Kidney (tissue), 13 donors: ENCODE measurements at regions not wholly inside any gene's neighbourhood (a gene's known extent, or its start where the extent isn't known, plus 50 kb on each side); places are given as distances from the start of the nearest gene placed in this dataset.

Source experiments
- DNase-seq, 5 donors: peaks; one replicate each; pipeline ENCODE4 v3.0.0-alpha.2; 2013 to 2020
- FAIRE-seq: peaks from 2 replicates; lab custom pipeline; 2012; peaks lifted over from hg19 to GRCh38; lab: Jason Lieb, UNC
- H3K27ac ChIP-seq, 2 donors: one replicate each; pipeline ENCODE4 v1.7.0; 2013; ENCODE audit warnings: low read depth in 2 of 2, low read length in 2 of 2, inconsistent platforms in 1 of 2
- H3K27me3 ChIP-seq: one replicate; pipeline ENCODE4 v1.7.1; 2013; ENCODE audit warnings: low read length, inconsistent platforms; ENCODE audit not compliant: control insufficient read depth, insufficient read depth
- H3K36me3 ChIP-seq, 3 donors: one replicate each; pipeline versions ENCODE4 v1.7.0 to v1.7.1; 2013; ENCODE audit warnings: low read length in 3 of 3, control low read depth in 1 of 3, inconsistent platforms in 1 of 3; ENCODE audit not compliant: insufficient read depth in 3 of 3, control insufficient read depth in 2 of 3
- H3K4me1 ChIP-seq, 3 donors: one replicate each; pipeline versions ENCODE4 v1.7.0 to v1.7.1; 2013; ENCODE audit warnings: low read length in 3 of 3, inconsistent platforms in 1 of 3, low read depth in 1 of 3; ENCODE audit not compliant: control insufficient read depth in 2 of 3, insufficient read depth in 2 of 3
- H3K4me3 ChIP-seq, 3 donors: one replicate each; pipeline versions ENCODE4 v1.7.0 to v1.8.1; 2013; ENCODE audit warnings: low read length in 3 of 3, control low read depth in 1 of 3, inconsistent platforms in 1 of 3
- H3K9ac ChIP-seq, 3 donors: one replicate each; pipeline versions ENCODE4 v1.7.0 to v1.7.1; 2013; ENCODE audit warnings: low read length in 3 of 3, control low read depth in 1 of 3, inconsistent platforms in 1 of 3
- H3K9me3 ChIP-seq, 3 donors: one replicate each; pipeline versions ENCODE4 v1.7.0 to v1.7.1; 2013; ENCODE audit warnings: low read length in 3 of 3, control low read depth in 1 of 3, inconsistent platforms in 1 of 3; ENCODE audit not compliant: control insufficient read depth in 2 of 3, insufficient read depth in 1 of 3
- CTCF ChIP-seq: IDR thresholded peaks from 3 replicates; pipeline ENCODE4 v1.5.1; 2012; ENCODE audit warnings: mild to moderate bottlenecking, moderate library complexity, borderline replicate concordance; ENCODE audit not compliant: insufficient read depth; ENCODE audit errors: extremely low read depth
- intact Hi-C: fragments of 100-400 bp; cut with DNase I; formaldehyde crosslinking; loops from one replicate; pipeline ENCODE4 v1.11.1; 2022
- donor health status: control.
- donor health status: control.
- donor health status: control.
- donor health status: control.
- donor health status: control.
- donor health status: DM: yes; HTN: yes; CAD: no.
- donor health status: Normal renal cell carcinoma (clear cell type).

DNA sequence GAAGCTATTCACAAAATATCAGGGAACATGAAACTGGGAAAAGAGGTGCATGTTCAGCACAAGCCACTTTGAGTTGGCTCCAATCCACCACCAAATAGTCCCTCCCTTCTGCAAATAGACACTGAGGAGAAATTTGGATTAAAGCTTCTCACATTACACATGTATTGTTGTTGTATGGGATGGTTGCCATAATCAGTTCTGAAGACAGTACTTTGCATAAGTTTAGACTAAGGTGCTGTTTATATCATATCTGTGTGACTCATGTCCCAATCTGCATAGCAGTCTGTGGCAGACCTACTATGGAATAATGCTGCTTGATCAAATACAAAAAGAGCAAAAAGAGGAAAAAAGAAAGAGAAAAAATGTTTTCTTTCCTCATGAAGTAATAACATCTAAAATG is 376.7 kb upstream of the DDI1 start:
- H3K4me1 ChIP-seq: no peaks in the 10 kb centered on the region
- H3K4me3 ChIP-seq: no peak overlapping the region
- H3K27ac ChIP-seq: no peak overlapping the region
- H3K27me3 ChIP-seq: no peaks in the 10 kb centered on the region
- no peaks in the 10 kb centered on the region for H3K9me3 ChIP-seq
- TF ChIP-seq CTCF: no peak
- no peak for DNase-seq
- no peaks in the 10 kb centered on the region for H3K36me3 ChIP-seq
- no peak for FAIRE-seq
- intact Hi-C loops: no loop called here
- no peak overlapping the region for H3K9ac ChIP-seq

- Histone ChIP-seq H3K9ac (no peak overlapping the region), H3K4me3 (no peak overlapping the region), H3K27ac (no peak overlapping the region), H3K36me3 (no peaks in the 10 kb centered on the region), H3K9me3 (no peaks in the 10 kb centered on the region), H3K27me3 (no peaks in the 10 kb centered on the region), H3K4me1 (no peaks in the 10 kb centered on the region)
- no peak for FAIRE-seq
- TF ChIP-seq CTCF: no peak
- intact Hi-C loops: no loop called here
- DNase-seq: no peak
Measured at GRCh38 chr11:103661185-103661584, 375.3 kb upstream of the DDI1 start.

- Histone ChIP-seq H3K27ac (no peak overlapping the region), H3K36me3 (no peaks in the 10 kb centered on the region), H3K9ac (no peak overlapping the region), H3K4me3 (no peak overlapping the region), H3K27me3 (no peaks in the 10 kb centered on the region), H3K4me1 (no peaks in the 10 kb centered on the region), H3K9me3 (no peaks in the 10 kb centered on the region)
- DNase-seq (no peak), FAIRE-seq (no peak)
- intact Hi-C loops: no loop called here
- no peak for TF ChIP-seq CTCF
Measured at GRCh38 chr11:103661991-103662390, 374.4 kb upstream of the DDI1 start.

- FAIRE-seq: no peak
- Histone ChIP-seq H3K4me3 (no peak overlapping the region), H3K36me3 (no peaks in the 10 kb centered on the region), H3K9me3 (no peaks in the 10 kb centered on the region), H3K4me1 (no peaks in the 10 kb centered on the region), H3K9ac (no peak overlapping the region), H3K27me3 (no peaks in the 10 kb centered on the region), H3K27ac (no peak overlapping the region)
- DNase-seq: no peak
- no peak for TF ChIP-seq CTCF
- intact Hi-C loops: no loop called here
Measured at GRCh38 chr11:103662880-103663279, 373.6 kb upstream of the DDI1 start.
